BE2C (cell line): ENCODE measurements at regions not wholly inside any gene's neighbourhood (a gene's known extent, or its start where the extent isn't known, plus 50 kb on each side); places are given as distances from the start of the nearest gene placed in this dataset.

ENCODE experiments used
- DNase-seq: peaks from one replicate; pipeline ENCODE4 v3.0.0-alpha.2; 2020
- H3K27me3 ChIP-seq: fragments of 250-450 bp; sonication (Bioruptor Pico); 2 replicates; pipeline ENCODE4 v1.5.1; 2020; ENCODE audit warnings: mild to moderate bottlenecking
- H3K36me3 ChIP-seq: fragments of 250-450 bp; sonication (Bioruptor Pico); 2 replicates; pipeline ENCODE4 v1.5.1; 2020; ENCODE audit warnings: mild to moderate bottlenecking
- H3K4me1 ChIP-seq: fragments of 250-450 bp; sonication (Bioruptor Pico); 2 replicates; pipeline ENCODE4 v1.5.1; 2020
- H3K4me3 ChIP-seq: 2 replicates; pipeline ENCODE4 v1.5.1; 2011; ENCODE audit warnings: low read depth, low read length
- H3K9me3 ChIP-seq: fragments of 250-450 bp; sonication (Bioruptor Pico); 2 replicates; pipeline ENCODE4 v1.5.1; 2020
- TF ChIP-seq, protein P1 (sequence below): IDR thresholded peaks from 2 replicates; pipeline ENCODE4 v1.5.1; 2012; ENCODE audit warnings: mild to moderate bottlenecking, low read depth, low read length

DNA sequence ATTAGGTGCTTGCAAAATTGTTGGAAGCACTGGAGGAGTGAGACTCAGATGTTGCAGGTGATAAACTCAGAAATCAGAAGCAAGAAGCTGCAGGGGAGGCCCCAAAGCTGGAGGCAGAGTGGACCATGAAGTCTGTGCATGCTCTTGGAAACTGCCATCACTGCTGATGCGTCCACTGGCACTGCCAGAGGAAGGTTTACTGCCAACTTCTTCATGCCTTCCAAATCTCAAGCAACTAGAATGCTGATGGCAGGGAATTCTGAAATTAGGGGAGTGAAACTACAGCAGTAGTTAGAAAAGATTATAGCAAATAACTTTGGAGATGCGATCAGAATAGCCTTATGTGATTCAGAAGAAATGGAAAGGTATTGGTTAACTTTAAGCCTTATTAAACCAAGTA, 277.1 kb upstream of the SDK2 start:
- DNase-seq: no peak
- no peaks in the 10 kb centered on the region for H3K36me3 ChIP-seq
- no peaks in the 10 kb centered on the region for H3K27me3 ChIP-seq
- no peaks in the 10 kb centered on the region for H3K4me1 ChIP-seq
- TF ChIP-seq, protein P1, sequence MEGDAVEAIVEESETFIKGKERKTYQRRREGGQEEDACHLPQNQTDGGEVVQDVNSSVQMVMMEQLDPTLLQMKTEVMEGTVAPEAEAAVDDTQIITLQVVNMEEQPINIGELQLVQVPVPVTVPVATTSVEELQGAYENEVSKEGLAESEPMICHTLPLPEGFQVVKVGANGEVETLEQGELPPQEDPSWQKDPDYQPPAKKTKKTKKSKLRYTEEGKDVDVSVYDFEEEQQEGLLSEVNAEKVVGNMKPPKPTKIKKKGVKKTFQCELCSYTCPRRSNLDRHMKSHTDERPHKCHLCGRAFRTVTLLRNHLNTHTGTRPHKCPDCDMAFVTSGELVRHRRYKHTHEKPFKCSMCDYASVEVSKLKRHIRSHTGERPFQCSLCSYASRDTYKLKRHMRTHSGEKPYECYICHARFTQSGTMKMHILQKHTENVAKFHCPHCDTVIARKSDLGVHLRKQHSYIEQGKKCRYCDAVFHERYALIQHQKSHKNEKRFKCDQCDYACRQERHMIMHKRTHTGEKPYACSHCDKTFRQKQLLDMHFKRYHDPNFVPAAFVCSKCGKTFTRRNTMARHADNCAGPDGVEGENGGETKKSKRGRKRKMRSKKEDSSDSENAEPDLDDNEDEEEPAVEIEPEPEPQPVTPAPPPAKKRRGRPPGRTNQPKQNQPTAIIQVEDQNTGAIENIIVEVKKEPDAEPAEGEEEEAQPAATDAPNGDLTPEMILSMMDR: no peak
- H3K4me3 ChIP-seq: no peak overlapping the region
- H3K9me3 ChIP-seq: no peaks in the 10 kb centered on the region

DNA sequence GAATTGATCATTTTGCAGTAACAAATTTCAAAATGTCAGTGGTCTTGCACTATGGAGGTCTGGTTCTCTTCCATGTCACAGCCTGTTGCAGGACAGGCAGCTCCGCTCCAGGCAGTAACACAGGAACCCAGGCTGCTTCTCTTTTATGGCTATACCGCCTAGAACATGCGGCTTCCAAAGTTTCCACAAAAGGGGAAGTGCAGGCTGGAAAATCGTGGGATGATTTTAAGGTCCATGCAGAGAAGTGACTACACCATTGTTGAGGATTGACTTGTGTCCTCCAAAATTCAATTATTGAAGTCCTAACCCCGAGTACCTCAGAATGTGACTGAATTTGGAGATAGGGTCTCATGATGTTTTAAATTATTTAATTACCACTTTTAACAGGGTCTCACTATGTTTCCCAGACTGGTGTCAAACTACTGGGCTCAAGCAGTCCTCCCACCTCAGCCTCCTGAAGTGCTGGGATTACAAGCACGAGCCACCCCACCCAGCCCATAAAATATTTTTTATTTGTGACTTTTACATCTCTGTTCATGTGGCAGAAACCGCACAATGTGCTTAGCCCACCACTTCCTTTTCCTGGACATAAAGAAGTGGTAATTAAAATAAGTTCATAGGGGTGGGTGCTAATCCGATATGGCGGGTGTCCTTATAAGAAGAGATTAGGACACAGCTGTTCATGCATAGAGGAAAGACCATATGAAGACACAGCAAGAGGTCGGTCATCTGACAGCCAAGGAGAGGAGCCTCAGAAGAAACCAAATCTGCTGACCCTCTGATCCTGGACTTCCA, 279.2 kb upstream of the RPL38 start:
- DNase-seq: no peak
- no peak overlapping the region for H3K4me3 ChIP-seq
- no peaks in the 10 kb centered on the region for H3K4me1 ChIP-seq
- no peaks in the 10 kb centered on the region; the same call in 1 of the 2 replicates for H3K9me3 ChIP-seq
- no peaks in the 10 kb centered on the region for H3K36me3 ChIP-seq
- TF ChIP-seq, protein P1: no peak
- no peaks in the 10 kb centered on the region for H3K27me3 ChIP-seq

DNA sequence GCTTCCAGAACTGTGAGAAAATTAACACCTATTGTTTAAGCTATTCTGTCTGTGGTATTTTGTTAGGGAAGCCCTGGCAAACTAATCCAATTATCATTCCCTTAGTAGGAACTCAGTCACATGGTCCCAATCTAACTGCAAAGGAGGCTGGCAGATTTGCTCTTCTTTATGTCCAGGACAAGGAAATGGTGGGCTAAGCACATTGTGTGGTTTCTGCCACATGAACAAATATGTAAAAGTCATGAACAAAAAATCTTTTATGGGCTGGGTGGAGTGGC, 278.6 kb upstream of the RPL38 start:
- Histone ChIP-seq H3K4me3 (no peak overlapping the region), H3K36me3 (no peaks in the 10 kb centered on the region), H3K4me1 (no peaks in the 10 kb centered on the region), H3K27me3 (no peaks in the 10 kb centered on the region), H3K9me3 (no peaks in the 10 kb centered on the region; the same call in 1 of the 2 replicates)
- TF ChIP-seq, protein P1: no peak
- no peak for DNase-seq

DNA sequence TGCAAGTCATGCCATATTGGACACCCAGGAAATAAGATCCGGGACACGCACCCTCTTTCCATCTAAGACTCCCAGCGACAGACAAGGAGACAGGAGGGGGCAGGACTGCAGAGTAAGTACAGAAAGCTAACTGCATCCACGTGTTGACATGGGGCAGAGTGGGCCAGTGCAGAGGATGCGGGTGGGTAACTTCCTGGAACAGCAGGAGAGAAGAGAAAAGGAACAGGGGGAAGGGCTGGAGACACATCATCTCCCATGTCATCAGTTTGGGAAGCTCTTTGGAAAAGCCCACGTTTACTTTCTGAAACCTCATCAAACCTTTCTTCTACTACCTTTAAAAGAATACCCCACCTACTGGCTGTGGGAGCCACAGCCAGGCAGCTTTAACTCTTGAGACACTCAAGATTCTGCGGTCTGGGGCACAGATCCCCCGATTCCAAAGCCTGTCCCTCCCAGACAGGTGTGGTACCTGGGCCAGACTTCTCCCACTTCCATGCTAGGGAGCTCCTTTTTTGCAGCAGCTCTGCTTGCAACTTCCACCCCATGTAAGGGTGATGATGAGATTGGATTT, 273.5 kb upstream of the RPL38 start:
- Histone ChIP-seq H3K9me3 (no peaks in the 10 kb centered on the region; the same call in 1 of the 2 replicates), H3K36me3 (no peaks in the 10 kb centered on the region), H3K4me3 (no peak overlapping the region), H3K4me1 (no peaks in the 10 kb centered on the region), H3K27me3 (no peaks in the 10 kb centered on the region)
- TF ChIP-seq, protein P1: peak; percentile 44
- DNase-seq: no peak

GRCh38 chr17:73932216-73932749, 271.2 kb upstream of the RPL38 start:
- Histone ChIP-seq H3K9me3 (no peaks in the 10 kb centered on the region; the same call in 1 of the 2 replicates), H3K4me3 (no peak overlapping the region), H3K4me1 (peaks cover 6% of the 10 kb centered on the region), H3K36me3 (no peaks in the 10 kb centered on the region), H3K27me3 (no peaks in the 10 kb centered on the region)
- TF ChIP-seq, protein P1: no peak
- DNase-seq: no peak

- Histone ChIP-seq H3K27me3 (no peaks in the 10 kb centered on the region), H3K9me3 (no peaks in the 10 kb centered on the region), H3K4me3 (no peak overlapping the region), H3K4me1 (peaks cover 6% of the 10 kb centered on the region), H3K36me3 (no peaks in the 10 kb centered on the region)
- TF ChIP-seq, protein P1: no peak
- DNase-seq: no peak
Observed at GRCh38 chr17:73933164-73933766, 270.2 kb upstream of the RPL38 start.
